ENCODE measurements at regions not wholly inside any gene's neighbourhood (a gene's known extent, or its start where the extent isn't known, plus 50 kb on each side); places are given as distances from the start of the nearest gene placed in this dataset.

DNA sequence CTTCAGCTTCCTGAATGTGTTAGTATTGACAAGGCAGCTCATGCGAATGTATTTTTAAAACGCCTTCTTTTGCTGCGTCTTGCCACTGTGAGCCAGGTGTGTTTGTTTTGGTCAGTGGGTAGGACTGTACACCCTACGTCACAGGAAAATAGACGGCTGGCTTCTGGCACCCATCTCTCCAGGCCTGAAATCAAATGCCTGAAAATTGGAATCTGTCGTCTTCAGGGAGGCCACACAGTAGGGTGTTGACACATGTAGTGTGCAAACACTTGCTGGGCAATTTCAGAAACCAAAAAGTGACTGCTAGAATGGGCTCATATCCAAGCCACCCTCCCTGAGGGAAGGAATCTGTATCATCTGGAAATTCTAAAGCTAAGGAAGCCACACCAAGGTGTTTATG is 209.3 kb downstream of the TTC8 start:
- H3K27me3 Mint-ChIP-seq: peaks cover 29% of the 10 kb centered on the region
- H3K4me1 Mint-ChIP-seq: no peaks in the 10 kb centered on the region
- H3K9me3 Mint-ChIP-seq: peaks cover 6% of the 10 kb centered on the region
- H3K36me3 Mint-ChIP-seq (ENCODE audit: low read depth): no peaks in the 10 kb centered on the region
- DNase-seq: no peak
- ChIA-PET CTCF (interaction anchor here (1.0 kb wide), 1 partner anchor 33 kb away, joined by 3 read pairs; no protein-coding TSS in a partner anchor), POLR2A (no interaction called here)
- no peak overlapping the region for H3K4me3 Mint-ChIP-seq
- H3K27ac Mint-ChIP-seq: no peak overlapping the region

DNA sequence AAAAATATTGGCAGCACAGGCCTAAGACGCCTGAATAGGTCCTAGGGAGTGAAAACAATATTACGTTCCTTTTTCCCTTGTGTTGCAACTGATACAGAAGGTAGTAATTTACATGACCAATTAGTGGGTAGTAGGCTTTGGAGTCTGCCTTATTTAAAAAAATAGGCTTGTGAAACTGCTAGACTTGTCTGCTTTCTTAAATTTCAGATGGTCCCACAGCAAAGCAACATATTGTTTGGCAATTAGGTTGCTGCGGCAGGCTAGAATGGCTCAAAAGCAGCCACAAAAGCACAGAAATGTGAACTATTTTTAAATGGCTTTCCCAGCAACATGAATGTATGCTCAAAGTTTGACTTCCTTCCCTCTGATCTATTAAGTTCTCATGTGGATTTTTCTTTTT is 211.9 kb downstream of the TTC8 start:
- H3K9me3 Mint-ChIP-seq: peaks cover 6% of the 10 kb centered on the region
- H3K36me3 Mint-ChIP-seq (ENCODE audit: low read depth): peaks cover under 1% of the 10 kb centered on the region
- peaks cover 9% of the 10 kb centered on the region for H3K4me1 Mint-ChIP-seq
- DNase-seq: no peak
- no peak overlapping the region for H3K27ac Mint-ChIP-seq
- peaks cover 11% of the 10 kb centered on the region for H3K27me3 Mint-ChIP-seq
- ChIA-PET POLR2A (no interaction called here), CTCF (no interaction called here)
- H3K4me3 Mint-ChIP-seq: no peak overlapping the region

DNA sequence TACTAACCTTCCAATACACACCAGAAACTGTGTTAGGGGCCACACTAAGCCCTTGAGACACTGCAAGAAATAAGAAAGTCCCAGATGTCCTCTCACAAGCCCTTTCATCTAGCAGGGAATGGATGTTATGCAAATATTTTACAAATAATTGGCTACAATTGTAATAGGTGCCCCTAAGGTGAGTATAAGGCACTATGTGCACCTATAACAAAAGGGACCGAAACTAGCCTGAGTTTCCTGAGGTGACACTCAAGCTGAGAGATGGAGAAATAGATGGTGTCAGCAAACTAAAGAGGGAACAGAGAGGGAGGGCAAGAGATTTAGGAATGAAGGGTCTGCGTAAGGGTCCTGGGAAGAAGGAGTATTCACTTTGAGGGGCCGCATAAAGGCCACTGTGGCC is 212.6 kb downstream of the TTC8 start:
- Mint-ChIP-seq H3K36me3 (ENCODE audit: low read depth) (peaks cover 1% of the 10 kb centered on the region), H3K27ac (no peak overlapping the region), H3K27me3 (peaks cover 11% of the 10 kb centered on the region), H3K4me3 (no peak overlapping the region), H3K9me3 (peaks cover 9% of the 10 kb centered on the region), H3K4me1 (peaks cover 9% of the 10 kb centered on the region)
- ChIA-PET POLR2A (no interaction called here), CTCF (no interaction called here)
- DNase-seq: no peak

DNA sequence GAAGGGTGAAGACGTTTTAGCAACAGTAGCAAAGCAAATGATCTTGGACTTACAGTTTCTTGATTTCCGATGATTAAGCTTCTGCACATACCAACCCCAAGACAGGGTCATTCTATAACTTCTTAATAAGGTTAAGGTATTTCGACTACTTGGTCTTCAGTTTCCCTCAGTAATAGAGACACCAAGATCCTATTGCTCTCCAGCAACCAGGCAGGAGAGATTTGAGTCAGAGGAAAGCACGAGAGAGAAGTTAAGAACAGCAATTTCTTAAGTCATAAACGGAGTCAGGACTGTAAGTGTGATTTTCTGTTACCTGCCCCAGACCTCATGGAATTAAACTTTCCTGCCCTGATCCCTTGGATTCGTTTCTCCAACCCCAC is 215.6 kb downstream of the TTC8 start:
- Mint-ChIP-seq H3K27ac (no peak overlapping the region), H3K27me3 (peaks cover 9% of the 10 kb centered on the region), H3K9me3 (peaks cover 14% of the 10 kb centered on the region), H3K4me3 (no peak overlapping the region), H3K4me1 (peaks cover 9% of the 10 kb centered on the region), H3K36me3 (ENCODE audit: low read depth) (peaks cover 1% of the 10 kb centered on the region)
- POLR2A ChIA-PET: no interaction called here
- CTCF ChIA-PET: interaction anchor here (1.1 kb wide), 1 partner anchor 724 kb away, joined by 3 read pairs; no protein-coding TSS in a partner anchor
- no peak for DNase-seq

DNA sequence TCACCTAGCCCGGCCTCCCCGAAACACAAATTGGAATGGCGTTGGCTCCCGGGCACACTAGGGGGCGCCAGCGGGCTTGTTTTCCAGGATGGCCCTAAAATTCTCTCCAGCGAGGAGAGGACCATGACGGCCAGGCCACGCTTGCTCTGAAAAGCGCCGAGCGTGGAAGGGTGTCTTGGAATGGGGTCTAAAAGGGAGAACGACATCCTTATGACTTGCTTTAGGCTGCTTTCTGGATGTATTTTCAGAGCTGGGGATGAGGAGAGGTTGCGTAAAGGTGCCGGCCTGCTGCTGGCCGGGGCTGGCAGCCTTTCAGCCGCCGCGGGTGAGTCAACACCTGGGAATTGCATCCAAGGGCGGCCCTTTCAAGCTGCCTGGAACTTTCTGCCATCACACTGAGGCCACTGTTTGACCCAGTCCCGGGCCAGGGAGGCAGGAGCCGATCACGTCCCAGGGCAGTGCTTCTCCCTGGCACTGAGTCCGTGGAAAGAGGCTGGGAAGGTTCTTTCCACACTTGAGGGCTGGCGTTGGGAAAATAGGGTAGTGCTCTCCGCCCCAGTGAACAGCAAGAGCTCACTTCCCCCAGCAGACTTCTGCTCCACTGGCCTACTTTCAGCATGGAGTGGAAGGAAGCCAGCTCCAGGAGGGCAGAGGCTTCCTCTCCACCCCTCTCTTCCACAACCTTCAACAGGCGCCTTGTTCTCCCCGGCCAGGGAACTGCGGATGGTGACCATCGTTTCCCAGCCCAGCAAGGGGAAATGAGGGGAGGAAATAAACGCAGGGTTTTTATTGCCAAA is 216.2 kb downstream of the TTC8 start:
- Mint-ChIP-seq H3K9me3 (peaks cover 14% of the 10 kb centered on the region), H3K27me3 (peaks cover 9% of the 10 kb centered on the region), H3K36me3 (ENCODE audit: low read depth) (peaks cover 1% of the 10 kb centered on the region), H3K27ac (no peak overlapping the region), H3K4me3 (peak overlapping the region; percentile 43), H3K4me1 (peaks cover 9% of the 10 kb centered on the region)
- CTCF ChIA-PET: interaction anchor here (0.9 to 1.1 kb wide), 3 partner anchors 14 to 723 kb away, joined by 3 to 5 read pairs (median 3); no protein-coding TSS in a partner anchor
- peak; percentile 82 for DNase-seq
- POLR2A ChIA-PET: no interaction called here

DNA sequence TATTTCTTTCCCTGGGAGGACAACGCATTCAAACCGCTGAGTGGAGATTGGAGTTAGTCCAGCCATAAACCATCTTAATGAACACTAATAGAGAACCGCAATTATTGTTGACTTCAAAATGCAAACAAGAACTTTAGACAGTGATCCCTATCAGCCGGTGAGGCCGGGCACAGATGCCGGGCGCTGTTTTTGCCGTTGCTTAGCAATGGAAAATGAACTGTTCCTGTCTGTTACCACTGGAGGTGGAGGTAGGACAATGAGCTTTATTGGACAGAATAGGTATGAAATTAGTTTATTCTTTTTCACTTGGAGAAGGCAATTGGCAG is 216.8 kb downstream of the TTC8 start:
- Mint-ChIP-seq H3K4me1 (peaks cover 9% of the 10 kb centered on the region), H3K36me3 (ENCODE audit: low read depth) (peaks cover 1% of the 10 kb centered on the region), H3K9me3 (peaks cover 14% of the 10 kb centered on the region), H3K27ac (no peak overlapping the region), H3K27me3 (peaks cover 9% of the 10 kb centered on the region), H3K4me3 (no peak overlapping the region)
- DNase-seq: no peak
- CTCF ChIA-PET: interaction anchor here (0.6 to 1.1 kb wide), 4 partner anchors 13 to 723 kb away, joined by 3 to 5 read pairs (median 4); no protein-coding TSS in a partner anchor
- POLR2A ChIA-PET: no interaction called here

DNA sequence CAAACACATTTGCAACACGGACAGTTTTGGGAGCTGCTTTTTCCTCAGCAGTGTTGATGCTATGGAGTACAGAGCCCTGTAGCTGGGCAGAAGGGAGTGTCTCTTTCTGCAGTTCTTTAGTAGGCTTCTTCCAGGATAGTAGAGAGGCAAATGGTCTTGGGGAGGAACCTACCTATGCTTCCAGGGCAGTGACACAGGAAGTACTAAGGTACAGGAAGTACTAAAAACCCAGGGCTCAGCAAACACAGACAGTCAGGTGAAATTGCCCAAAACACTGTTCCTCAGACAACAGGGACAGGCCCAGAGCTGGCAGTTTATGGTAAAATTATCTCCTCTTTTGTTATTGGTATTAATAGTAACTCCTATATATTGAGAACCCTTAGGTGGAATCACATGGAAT is 217.6 kb downstream of the TTC8 start:
- peaks cover 12% of the 10 kb centered on the region for H3K27me3 Mint-ChIP-seq
- H3K27ac Mint-ChIP-seq: no peak overlapping the region
- peaks cover 1% of the 10 kb centered on the region for H3K36me3 Mint-ChIP-seq (ENCODE audit: low read depth)
- H3K9me3 Mint-ChIP-seq: peaks cover 14% of the 10 kb centered on the region
- ChIA-PET POLR2A (interaction anchor here (0.6 kb wide), 1 partner anchor 490 kb away, joined by 4 read pairs; no protein-coding TSS in a partner anchor), CTCF (interaction anchor here (0.6 kb wide), 1 partner anchor 12 kb away, joined by 4 read pairs; no protein-coding TSS in a partner anchor)
- no peak for DNase-seq
- H3K4me1 Mint-ChIP-seq: peaks cover 9% of the 10 kb centered on the region
- no peak overlapping the region for H3K4me3 Mint-ChIP-seq

DNA sequence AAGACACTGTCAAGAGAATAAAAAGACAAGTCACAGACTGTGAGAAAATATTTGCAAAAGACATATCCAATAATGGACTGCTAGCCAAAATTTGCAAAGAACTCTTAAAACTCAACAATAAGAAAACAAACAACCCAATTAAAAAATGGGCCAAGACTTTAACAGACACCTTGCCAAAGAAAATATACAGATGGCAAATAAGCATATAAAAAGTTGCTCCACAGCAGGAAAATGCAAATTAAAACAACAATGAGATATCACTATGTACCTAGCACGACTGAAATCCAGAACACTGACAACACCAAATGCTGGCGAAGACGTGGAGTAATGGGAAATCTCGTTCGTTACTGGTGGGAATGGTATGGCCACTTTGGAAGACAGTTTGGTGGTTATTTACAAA is 228.9 kb downstream of the TTC8 start:
- ChIA-PET CTCF (no interaction called here), POLR2A (no interaction called here)
- H3K4me3 Mint-ChIP-seq: no peak overlapping the region
- H3K27ac Mint-ChIP-seq: no peak overlapping the region
- no peak for DNase-seq
- peaks cover 7% of the 10 kb centered on the region for H3K9me3 Mint-ChIP-seq
- H3K27me3 Mint-ChIP-seq: peaks cover 3% of the 10 kb centered on the region
- no peaks in the 10 kb centered on the region for H3K36me3 Mint-ChIP-seq (ENCODE audit: low read depth)
- H3K4me1 Mint-ChIP-seq: no peaks in the 10 kb centered on the region

DNA sequence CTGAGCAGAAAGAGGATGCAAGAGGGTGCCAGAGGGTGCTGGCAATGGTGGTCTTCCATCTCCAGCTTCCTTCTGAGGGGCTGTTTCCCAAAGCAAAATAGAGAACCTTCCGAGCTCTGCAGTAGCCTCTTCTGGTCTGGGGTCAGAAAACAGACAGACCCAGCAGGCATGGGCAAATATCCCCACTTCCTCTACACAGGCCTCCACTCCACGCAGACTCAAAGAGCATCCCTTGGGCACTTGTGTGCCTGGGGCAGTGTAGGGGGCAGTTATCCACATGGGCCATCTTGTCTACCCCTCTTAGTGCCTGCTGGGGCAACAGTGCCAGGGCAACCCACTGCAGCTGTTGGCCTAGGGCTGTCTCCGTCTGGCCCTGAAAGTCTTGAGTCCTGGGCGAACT is 231.9 kb downstream of the TTC8 start:
- H3K27ac Mint-ChIP-seq: no peak overlapping the region
- peaks cover 2% of the 10 kb centered on the region for H3K27me3 Mint-ChIP-seq
- ChIA-PET CTCF (interaction anchor here (0.7 kb wide), 1 partner anchor 236 kb away, joined by 3 read pairs; no protein-coding TSS in a partner anchor), POLR2A (no interaction called here)
- no peaks in the 10 kb centered on the region for H3K4me1 Mint-ChIP-seq
- no peaks in the 10 kb centered on the region for H3K36me3 Mint-ChIP-seq (ENCODE audit: low read depth)
- H3K4me3 Mint-ChIP-seq: no peak overlapping the region
- peaks cover 10% of the 10 kb centered on the region for H3K9me3 Mint-ChIP-seq
- no peak for DNase-seq

DNA sequence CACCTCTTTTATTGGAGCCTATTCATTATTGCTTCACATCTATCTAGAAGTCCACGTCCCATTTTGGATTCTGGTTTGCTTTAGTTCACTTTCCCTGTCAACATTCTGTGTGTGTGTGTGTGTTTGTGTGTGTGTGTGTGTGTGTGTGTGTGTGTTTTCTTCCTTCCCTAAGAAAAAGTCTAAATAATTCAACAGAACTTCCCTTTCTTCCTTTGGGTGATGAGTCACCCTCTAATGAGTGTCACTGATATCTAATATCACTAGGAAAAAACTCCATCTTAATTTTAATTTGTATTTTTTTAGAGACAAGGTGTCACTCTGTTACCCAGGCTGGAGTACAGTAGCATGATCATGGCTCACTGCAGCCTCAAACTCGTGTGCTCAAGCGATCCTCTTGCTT is 234.2 kb downstream of the TTC8 start:
- Mint-ChIP-seq H3K9me3 (peaks cover 10% of the 10 kb centered on the region), H3K4me3 (no peak overlapping the region), H3K36me3 (ENCODE audit: low read depth) (no peaks in the 10 kb centered on the region), H3K27me3 (peaks cover 13% of the 10 kb centered on the region), H3K4me1 (no peaks in the 10 kb centered on the region), H3K27ac (no peak overlapping the region)
- ChIA-PET POLR2A (no interaction called here), CTCF (no interaction called here)
- DNase-seq: no peak

DNA sequence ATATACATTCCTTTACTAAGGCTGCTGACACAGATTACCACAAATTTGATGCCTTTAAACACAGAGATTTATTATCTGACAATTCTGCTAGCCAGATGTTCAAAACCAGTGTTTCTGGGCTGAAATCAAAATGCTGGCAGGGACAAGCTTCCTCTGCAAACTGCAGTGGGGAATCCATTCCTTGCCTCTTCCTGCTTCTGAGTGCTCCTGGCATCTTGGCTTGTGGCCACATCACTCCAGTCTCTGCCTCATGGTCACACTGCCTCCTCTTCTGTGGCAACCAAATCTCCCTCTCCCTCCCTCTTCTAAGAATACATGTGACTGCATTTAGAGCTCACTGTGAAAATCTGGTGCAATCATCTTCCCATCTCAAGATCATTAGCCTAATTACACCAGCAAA is 235.7 kb downstream of the TTC8 start:
- Mint-ChIP-seq H3K36me3 (ENCODE audit: low read depth) (no peaks in the 10 kb centered on the region), H3K27me3 (peaks cover 15% of the 10 kb centered on the region), H3K27ac (no peak overlapping the region), H3K9me3 (peaks cover 8% of the 10 kb centered on the region), H3K4me3 (no peak overlapping the region), H3K4me1 (no peaks in the 10 kb centered on the region)
- CTCF ChIA-PET: no interaction called here
- POLR2A ChIA-PET: no interaction called here
- no peak for DNase-seq

DNA sequence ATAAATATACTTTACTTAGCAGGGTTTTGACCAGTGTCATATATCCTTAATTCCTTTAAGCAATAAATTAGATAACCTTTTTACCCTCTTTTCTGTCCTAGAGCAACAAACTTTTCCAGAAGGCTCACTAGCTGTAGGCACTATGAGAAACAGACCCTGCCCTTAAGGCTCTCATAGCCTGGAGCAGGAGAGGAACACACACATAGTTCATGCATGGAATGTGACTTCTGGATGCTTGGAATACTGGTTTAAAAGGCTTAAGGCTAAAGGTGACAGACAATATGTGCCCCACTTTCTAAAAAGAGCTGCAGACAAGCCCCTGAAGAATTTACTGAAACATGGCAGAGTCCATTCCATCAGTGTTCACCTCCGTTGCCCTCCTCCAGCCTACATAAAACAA is 237.2 kb downstream of the TTC8 start:
- no peaks in the 10 kb centered on the region for H3K36me3 Mint-ChIP-seq (ENCODE audit: low read depth)
- H3K27ac Mint-ChIP-seq: no peak overlapping the region
- DNase-seq: no peak
- H3K4me3 Mint-ChIP-seq: no peak overlapping the region
- peaks cover 16% of the 10 kb centered on the region for H3K27me3 Mint-ChIP-seq
- POLR2A ChIA-PET: no interaction called here
- H3K9me3 Mint-ChIP-seq: peaks cover 8% of the 10 kb centered on the region
- CTCF ChIA-PET: no interaction called here
- H3K4me1 Mint-ChIP-seq: peaks cover 3% of the 10 kb centered on the region

DNA sequence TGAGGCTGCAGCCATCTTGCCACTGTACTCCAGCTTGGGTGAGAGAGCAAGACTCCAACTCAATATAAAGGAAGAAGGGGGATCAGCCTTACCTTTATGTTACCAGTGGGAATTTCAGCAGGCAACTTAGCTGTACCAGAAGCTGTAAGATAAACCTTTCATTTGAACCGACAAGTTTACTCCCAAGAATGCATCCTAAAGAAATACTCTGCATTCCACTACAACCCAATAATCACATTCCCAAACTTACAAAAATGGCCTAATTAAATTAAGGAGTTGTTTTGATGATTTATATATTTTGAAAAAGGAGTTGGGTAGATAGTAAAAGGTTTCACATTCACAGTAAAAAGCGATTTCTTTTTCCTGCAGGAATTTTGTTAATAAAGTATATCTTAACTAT is 241.4 kb downstream of the TTC8 start:
- no peaks in the 10 kb centered on the region for H3K36me3 Mint-ChIP-seq (ENCODE audit: low read depth)
- CTCF ChIA-PET: no interaction called here
- H3K27me3 Mint-ChIP-seq: peaks cover 28% of the 10 kb centered on the region
- POLR2A ChIA-PET: no interaction called here
- no peak for DNase-seq
- no peak overlapping the region for H3K27ac Mint-ChIP-seq
- peaks cover 14% of the 10 kb centered on the region for H3K4me1 Mint-ChIP-seq
- no peak overlapping the region for H3K4me3 Mint-ChIP-seq
- H3K9me3 Mint-ChIP-seq: no peaks in the 10 kb centered on the region

All from activated CD4-positive, alpha-beta T cell treated with anti-CD3 and anti-CD28 coated beads, Interleukin-2, amount 10 ng/mL, durations not matched to agents 7 days and 5 days (primary cell).